ENCODE measurements at regions not wholly inside any gene's neighbourhood (a gene's known extent, or its start where the extent isn't known, plus 50 kb on each side); places are given as distances from the start of the nearest gene placed in this dataset.

- DNase-seq (ENCODE audit: low read depth): no peak
Measured at GRCh38 chrX:80312448-80312847, 107.8 kb upstream of the TENT5D start.

- no peak for DNase-seq (ENCODE audit: low read depth)
Measured at GRCh38 chrX:80316526-80316925, 103.7 kb upstream of the TENT5D start.

- no peak for DNase-seq (ENCODE audit: low read depth)
Measured at GRCh38 chrX:80317646-80318045, 102.6 kb upstream of the TENT5D start.

GRCh38 chrX:80331285-80331684 is 89.0 kb upstream of the TENT5D start:
- no peak for DNase-seq (ENCODE audit: low read depth)

GRCh38 chrX:80334583-80334982 is 85.7 kb upstream of the TENT5D start:
- no peak for DNase-seq (ENCODE audit: low read depth)

GRCh38 chrX:80335062-80335830 is 85.0 kb upstream of the TENT5D start:
- no peak for DNase-seq (ENCODE audit: low read depth)

GRCh38 chrX:80354966-80355465 is 65.2 kb upstream of the TENT5D start:
- no peak for DNase-seq (ENCODE audit: low read depth)

Measured in iris pigment epithelial cell (primary cell).